Upper lobe of left lung (tissue), 4 donors: ENCODE measurements at regions not wholly inside any gene's neighbourhood (a gene's known extent, or its start where the extent isn't known, plus 50 kb on each side); places are given as distances from the start of the nearest gene placed in this dataset.

ENCODE experiments used
- EP300 ChIP-seq, 4 donors: sonication (generic); formaldehyde crosslinking; IDR thresholded peaks; one replicate each; pipeline ENCODE4 v1.5.1; 2017; ENCODE audit warnings: antibody characterized with exemption in 4 of 4, control low read depth in 2 of 4
- POLR2A ChIP-seq, 4 donors: fragments of 450-650 bp; IDR thresholded peaks; one replicate each; pipeline ENCODE4 v1.5.1; 2016 to 2017; ENCODE audit warnings: antibody characterized with exemption in 4 of 4, mild to moderate bottlenecking in 2 of 4
- POLR2AphosphoS5 ChIP-seq, 2 donors: sonication (generic); formaldehyde crosslinking; IDR thresholded peaks; one replicate each; pipeline ENCODE4 v1.5.1; 2017; ENCODE audit warnings: antibody characterized with exemption in 2 of 2
- TF ChIP-seq, protein P1 (sequence below), 6 experiments: fragments of 450-650 bp in 4 of 6; fragments of 200-600 bp in 2 of 6; sonication (generic) in 2 of 6; IDR thresholded peaks; one replicate each; pipeline ENCODE4 v1.5.1; 2016 to 2019; ENCODE audit warnings: antibody characterized with exemption in 6 of 6

DNA sequence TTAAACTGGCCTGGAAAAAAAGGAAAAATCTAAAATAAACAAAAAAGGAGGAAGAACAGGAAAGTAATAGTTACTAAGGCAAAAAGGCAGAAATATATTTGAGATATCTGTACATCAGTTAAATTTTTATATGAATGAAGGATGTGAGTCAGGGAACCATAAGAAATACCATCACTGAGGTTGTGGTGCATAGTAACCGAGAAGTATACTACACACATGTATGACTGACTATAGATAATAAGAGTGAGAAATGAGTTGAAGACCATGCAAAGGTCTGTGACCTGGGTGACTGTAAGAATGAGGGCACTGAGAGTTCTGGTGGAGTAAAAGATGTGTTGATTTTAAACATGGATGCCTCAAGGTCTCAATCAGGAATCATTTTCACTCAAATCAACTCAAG lies 220.6 kb upstream of the FAM241A start:
- TF ChIP-seq, protein P1, sequence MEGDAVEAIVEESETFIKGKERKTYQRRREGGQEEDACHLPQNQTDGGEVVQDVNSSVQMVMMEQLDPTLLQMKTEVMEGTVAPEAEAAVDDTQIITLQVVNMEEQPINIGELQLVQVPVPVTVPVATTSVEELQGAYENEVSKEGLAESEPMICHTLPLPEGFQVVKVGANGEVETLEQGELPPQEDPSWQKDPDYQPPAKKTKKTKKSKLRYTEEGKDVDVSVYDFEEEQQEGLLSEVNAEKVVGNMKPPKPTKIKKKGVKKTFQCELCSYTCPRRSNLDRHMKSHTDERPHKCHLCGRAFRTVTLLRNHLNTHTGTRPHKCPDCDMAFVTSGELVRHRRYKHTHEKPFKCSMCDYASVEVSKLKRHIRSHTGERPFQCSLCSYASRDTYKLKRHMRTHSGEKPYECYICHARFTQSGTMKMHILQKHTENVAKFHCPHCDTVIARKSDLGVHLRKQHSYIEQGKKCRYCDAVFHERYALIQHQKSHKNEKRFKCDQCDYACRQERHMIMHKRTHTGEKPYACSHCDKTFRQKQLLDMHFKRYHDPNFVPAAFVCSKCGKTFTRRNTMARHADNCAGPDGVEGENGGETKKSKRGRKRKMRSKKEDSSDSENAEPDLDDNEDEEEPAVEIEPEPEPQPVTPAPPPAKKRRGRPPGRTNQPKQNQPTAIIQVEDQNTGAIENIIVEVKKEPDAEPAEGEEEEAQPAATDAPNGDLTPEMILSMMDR (IDR thresholded peaks at IDR 0.05): no peak
- TF ChIP-seq POLR2A (IDR thresholded peaks at IDR 0.05) (no peak), EP300 (IDR thresholded peaks at IDR 0.05) (no peak), POLR2AphosphoS5 (IDR thresholded peaks at IDR 0.05) (no peak)
